Left renal pelvis (tissue), 4 donors: ENCODE measurements at regions not wholly inside any gene's neighbourhood (a gene's known extent, or its start where the extent isn't known, plus 50 kb on each side); places are given as distances from the start of the nearest gene placed in this dataset.
"Not testable (repeated sequence)": the region's sequence is repeated elsewhere in the genome, so short reads cannot be mapped to it uniquely, and the experiment has no call there.

Experiments used
- DNase-seq, 4 donors: peaks; one replicate each; pipeline ENCODE4 v3.0.0-alpha.2; 2013; ENCODE audit warnings: low read depth in 4 of 4, low spot score in 3 of 4

GRCh38 chr4:177177541-177178081 is 132.1 kb upstream of the NEIL3 start:
- peak in 3 of 4 donors; percentile 20 to 27 (median 24) for DNase-seq

DNA sequence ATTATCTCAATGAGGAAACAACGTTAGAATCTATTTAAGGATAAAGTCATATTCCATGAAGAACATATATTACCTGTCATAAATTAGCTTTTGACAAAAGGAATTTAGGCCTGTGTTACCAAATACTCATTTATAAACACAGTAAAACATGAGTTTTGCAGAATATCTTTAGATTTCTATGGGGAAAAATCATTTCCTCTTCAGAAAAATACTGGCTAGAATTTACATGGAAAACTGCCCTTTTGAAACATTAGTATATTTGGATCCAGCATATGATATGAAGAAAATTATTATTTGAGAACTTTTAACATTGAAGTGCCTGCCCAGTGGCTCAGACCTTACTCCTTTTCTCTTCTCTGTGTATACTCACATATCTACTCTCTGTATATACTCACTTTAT is 131.4 kb upstream of the NEIL3 start:
- DNase-seq, result no peak

GRCh38 chr4:177182166-177182565 is 127.5 kb upstream of the NEIL3 start:
- DNase-seq, result no peak

DNA sequence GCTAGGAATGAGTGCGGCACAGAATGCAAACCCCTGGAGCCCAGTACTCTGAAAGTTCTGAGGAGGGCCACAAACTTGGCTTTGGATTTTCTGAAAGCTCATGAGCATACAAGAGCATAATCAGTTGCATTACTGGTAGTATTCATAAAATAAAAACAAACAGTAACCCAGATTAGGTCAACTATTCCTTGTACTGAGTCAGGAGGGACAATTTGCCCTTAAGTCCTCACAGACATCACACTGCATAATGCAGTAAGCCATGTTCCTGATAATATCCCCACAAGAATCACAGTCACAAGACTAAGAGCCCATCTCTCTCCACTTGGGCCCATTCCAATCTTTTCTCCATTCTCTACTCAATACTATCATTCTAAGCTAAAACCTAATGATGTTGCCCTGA is 126.9 kb upstream of the NEIL3 start:
- DNase-seq, result no peak

DNA sequence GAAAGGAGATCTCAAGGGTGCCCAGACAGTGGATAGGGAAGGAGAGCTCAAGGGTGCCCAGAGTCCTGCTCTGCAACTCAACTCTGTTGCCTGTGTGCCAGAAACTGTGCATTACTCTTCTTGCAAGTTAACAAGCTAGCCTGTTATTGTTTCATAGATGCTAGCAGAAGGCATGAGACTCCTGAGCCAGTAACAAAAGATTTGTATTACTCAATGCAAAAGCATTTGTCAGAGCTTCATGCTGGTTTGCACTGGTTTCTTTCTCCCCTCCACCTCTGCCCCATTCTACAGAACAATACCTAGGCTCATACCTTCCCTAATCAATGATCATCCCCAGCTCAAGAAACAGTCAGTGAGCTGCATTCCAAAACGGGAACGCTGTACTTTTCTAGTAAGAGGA is 124.5 kb upstream of the NEIL3 start:
- DNase-seq, result no peak

DNA sequence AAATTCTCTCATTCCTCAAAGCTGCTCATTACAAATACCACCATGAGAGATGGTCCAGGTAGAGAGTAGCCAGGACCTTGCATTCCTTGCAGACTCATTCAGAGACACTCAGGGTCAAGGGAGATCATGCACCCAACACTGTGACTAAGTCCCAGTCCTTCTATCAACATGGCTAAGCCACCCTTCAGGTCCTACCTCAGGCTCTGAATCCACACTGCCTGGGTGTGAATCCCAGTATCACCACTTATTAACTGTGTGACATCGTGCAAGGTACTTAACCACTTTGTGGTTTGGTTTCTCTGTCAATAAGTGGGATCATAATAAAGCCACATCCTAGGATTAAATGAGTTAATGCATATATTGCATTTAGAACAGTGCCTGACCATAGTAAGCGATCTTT is 124.1 kb upstream of the NEIL3 start:
- DNase-seq, result no peak

DNA sequence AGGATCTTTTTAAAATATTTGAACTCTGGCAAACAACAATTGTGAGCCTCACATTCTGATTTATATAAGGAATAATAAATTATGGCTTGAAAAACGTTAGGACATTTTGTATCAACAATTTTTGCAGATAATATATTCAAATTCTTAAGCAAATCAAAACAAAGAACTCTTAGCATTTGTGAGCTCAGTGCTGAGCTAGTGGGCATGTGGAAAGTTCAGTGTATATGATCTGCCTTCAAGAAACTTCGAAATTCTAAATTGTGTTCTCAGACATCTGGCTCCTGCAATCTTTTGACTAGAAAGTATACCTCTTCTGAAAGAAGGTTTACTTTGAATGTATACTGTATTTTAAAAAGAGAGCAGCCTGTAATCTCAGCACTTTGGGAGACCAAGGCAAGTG is 122.3 kb upstream of the NEIL3 start:
- DNase-seq, result no peak

GRCh38 chr4:177190995-177191580 is 118.6 kb upstream of the NEIL3 start:
- DNase-seq, result no peak

DNA sequence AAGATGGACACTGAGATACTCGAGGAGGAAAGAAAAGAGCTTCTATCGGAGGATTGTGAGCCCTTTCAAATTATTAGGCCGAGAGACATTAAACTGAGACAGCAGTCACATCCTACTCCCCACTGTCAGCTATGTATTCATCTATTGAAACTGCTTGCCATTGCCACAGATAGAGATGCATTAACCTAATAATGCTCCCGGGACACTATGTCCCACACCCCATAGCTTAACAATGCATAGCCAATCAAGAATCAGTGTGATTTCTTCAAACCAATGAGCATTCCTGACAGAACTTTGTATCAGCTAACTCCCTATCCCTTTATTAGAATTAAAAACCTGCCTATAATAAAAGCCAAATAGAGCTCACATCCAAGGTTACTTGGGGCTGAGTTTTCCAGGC is 118.1 kb upstream of the NEIL3 start:
- no peak for DNase-seq

DNA sequence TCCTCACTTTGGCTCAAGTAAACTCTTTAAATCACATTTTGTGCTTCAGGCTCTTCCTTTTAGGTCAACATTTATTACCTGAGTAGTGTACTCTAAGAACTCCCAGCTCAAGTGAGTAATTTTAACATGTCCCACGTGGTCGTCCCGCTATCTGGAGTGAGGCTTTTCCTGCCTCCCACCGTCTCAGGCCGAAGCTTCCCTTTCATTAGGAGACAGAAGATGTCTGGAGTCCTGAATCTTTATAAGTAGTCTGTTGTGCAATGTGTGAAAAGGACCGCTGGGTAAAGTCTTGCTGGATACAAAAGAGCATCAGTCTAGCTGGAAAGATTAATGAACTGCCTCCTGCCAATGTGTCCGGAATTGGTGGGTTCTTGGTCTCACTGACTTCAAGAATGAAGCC is 117.7 kb upstream of the NEIL3 start:
- DNase-seq, result no peak

DNA sequence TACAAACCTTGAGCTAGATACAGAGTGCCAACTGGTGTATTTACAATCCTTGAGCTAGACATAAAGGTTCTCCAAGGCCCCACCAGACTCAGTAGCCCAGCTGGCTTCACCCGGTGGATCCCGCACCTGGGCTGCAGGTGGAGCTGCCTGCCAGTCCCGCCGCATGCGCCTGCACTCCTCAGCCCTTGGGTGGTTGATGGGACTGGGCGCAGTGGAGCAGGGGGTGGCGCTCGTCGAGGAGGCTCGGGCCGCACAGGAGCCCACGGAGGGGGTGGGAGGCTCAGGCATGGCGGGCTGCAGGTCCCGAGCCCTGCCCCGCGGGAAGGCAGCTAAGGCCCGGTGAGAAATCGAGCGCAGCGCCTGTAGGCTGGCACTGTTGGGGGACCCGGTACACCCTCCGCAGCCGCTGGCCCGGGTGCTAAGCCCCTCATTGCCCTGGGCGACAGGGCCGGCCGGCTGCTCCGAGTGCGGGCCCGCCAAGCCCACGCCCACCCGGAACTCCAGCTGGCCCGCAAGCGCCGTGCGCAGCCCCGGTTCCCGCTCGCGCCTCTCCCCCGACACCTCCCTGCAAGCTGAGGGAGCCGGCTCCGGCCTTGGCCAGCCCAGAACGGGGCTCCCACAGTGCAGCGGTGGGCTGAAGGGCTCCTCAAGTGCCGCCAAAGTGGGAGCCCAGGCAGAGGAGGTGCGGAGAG is 116.5 kb upstream of the NEIL3 start:
- not testable (repeated sequence) for DNase-seq

DNA sequence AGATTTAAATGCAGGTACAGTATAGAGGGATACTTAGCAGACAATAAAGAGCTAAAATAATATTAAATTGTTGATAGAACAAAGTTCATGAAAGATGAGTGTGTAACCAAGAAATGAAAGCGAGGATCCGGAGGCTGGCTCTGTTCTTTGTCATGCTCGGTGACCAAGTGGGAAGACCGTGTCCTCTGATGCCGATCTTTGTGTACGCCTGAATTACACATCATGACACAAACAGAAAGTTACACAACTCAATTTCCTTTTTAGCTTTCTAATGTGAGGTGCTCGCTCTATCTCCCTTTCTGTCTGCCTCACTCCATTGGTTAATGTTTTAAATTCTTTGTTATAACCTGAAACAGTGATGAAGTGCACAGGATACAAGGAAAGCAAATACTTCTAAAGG is 114.8 kb upstream of the NEIL3 start:
- DNase-seq, result no peak

DNA sequence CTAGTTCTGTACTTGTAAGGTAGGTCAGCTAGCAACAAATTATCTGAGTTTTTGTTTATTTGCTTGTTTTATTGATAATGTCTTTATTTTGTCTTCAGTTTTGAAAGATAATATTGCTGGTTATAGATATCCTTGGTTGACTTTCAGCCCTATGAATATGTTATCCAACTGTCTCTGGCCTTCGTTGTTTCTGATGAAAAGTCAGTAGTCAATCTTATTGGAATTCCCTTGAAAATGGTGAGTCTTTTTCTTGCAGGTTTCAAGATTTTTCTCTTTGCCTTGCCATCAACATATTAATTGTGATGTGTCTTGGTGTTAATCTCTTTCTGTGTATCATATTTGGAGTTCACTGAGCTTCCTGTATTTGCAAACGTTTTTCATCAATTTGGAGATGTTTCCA is 113.1 kb upstream of the NEIL3 start:
- DNase-seq, result no peak

- DNase-seq, result no peak
These were observed 108.1 kb upstream of the NEIL3 start for GRCh38 chr4:177201614-177202013.

GRCh38 chr4:177204126-177204525 is 105.5 kb upstream of the NEIL3 start:
- DNase-seq, result no peak

- no peak for DNase-seq
These were observed 94.7 kb upstream of the NEIL3 start for GRCh38 chr4:177214935-177215334.

DNA sequence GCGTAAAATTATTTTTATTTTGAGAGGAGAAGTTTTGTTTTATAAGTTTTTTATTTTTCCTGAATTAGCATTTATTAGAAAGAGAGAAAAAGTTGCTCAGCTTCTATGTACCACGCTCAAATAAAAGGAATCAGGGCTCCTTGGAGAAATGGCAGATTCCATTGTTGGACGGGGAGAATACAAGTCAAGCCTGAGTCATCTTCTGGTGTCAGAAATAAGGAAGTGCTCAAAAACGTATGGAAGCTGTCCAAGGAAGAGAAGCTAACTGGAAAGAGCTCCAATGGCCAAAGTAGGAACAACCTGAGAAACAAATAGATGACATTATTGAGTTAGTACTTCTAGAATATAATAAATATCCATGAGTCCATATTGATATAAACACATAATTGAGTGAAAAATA is 89.3 kb upstream of the NEIL3 start:
- DNase-seq, result no peak

GRCh38 chr4:177222781-177223180 is 86.9 kb upstream of the NEIL3 start:
- no peak for DNase-seq

GRCh38 chr4:177225605-177226004 is 84.1 kb upstream of the NEIL3 start:
- no peak for DNase-seq

- DNase-seq, result no peak
These were observed 82.0 kb upstream of the NEIL3 start for GRCh38 chr4:177227636-177228035.

- no peak for DNase-seq
These were observed 81.1 kb upstream of the NEIL3 start for GRCh38 chr4:177228599-177228998.

GRCh38 chr4:177229331-177229730 is 80.3 kb upstream of the NEIL3 start:
- DNase-seq, result no peak

GRCh38 chr4:177232473-177232872 is 77.2 kb upstream of the NEIL3 start:
- no peak for DNase-seq
